Ramos (cell line): ENCODE measurements at regions not wholly inside any gene's neighbourhood (a gene's known extent, or its start where the extent isn't known, plus 50 kb on each side); places are given as distances from the start of the nearest gene placed in this dataset.
"Not testable (repeated sequence)": the region's sequence is repeated elsewhere in the genome, so short reads cannot be mapped to it uniquely, and the experiment has no call there.

Experiments used
- in situ Hi-C: fragments of 300-500 bp; cut with MboI; formaldehyde crosslinking; loops from one replicate; pipeline ENCODE4 v1.14.3; 2022; ENCODE audit warnings: low sequenced_read_pairs; ENCODE audit not compliant: unreplicated experiment

DNA sequence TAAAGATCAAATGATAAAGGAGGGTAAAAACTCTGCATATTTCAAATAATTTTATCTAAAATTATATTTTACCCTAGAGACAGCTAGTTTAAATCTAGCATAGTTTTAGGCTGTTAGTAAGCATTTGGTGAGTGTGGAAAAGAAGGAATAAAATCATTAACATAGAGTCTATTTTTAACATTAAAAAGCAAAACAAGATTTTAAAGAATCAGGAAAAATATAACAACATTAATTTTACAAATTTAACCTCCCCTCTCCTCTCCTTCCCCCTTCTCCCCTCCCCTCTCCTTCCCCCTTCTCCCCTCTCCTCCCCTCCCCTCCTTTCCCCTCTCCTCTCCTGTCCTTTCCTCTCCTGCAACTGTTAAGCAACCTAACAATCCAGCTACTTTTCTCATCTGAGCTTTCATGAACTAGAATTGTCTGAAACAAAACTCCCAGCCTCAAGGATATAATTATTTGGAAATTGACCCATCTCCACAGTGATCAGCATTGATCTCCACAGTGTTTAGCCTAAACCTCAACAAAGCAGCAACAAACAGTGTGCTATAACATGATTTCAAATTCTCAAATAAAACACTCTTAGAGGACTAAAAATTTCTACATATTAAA lies 293.2 kb downstream of the PPP1R3A start:
- in situ Hi-C loops, result no loop called here

GRCh38 chr7:113622796-113623195 lies 296.0 kb downstream of the PPP1R3A start:
- in situ Hi-C loops, result no loop called here

DNA sequence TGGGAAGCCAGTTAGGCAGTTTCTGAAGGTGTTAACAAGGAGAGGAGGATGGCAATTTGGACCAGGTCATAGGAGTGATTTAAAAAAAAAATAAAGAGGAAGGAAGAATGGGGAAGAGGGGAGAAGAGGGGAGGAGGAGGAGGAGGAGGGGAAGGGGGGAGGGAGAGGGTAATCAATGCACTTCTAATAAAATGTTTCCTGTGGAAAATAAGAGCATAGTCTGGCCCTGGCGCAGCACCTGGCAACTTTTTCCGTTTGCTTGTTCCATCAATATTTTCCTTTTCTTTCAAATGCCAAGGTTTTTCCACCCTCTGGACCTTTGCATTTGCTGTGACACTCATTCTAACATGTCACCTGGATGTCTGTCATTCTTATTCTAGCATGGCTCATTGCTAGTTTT lies 308.2 kb downstream of the PPP1R3A start:
- in situ Hi-C loops, result no loop called here

DNA sequence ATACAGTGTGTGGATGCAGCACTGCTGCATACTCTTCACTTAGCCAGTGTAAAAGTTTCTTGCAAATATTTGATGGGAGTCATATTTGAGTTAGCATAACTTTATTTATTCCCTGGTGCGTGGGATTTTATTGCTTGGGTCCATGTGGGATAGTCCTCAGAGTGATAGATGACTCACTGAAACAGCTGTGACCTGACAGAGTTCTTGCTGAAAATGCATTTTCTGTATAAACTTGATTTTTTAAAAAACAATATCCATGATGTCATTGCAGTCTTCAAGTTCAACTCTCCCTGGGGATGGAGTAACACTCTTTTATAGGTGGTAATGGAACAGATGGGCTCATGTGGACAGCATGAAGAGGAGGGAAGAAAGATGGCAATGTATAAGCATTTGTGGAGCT lies 310.0 kb downstream of the PPP1R3A start:
- in situ Hi-C loops, result no loop called here

- in situ Hi-C loops, result no loop called here
Measured at GRCh38 chr7:113606325-113606724, 312.5 kb downstream of the PPP1R3A start.

GRCh38 chr7:113600428-113600827 lies 318.4 kb downstream of the PPP1R3A start:
- in situ Hi-C loops, result not testable (repeated sequence)

DNA sequence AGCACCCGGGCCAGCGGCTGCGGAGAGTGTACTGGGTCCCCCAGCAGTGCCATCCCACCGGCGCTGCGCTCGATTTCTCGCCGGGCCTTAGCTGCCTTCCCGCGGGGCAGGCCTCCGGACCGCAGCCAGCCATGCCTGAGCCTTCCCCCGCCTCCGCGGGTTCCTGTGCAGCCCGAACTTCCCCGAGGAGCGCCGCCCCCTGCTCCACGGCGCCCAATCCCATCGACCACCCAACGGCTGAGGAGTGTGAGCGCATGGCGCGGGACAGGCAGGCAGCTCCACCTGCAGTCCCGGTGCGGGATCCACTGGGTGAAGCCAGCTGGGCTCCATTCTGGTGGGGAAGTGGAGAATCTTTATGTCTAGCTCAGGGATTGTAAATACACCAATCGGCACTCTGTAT lies 325.4 kb downstream of the PPP1R3A start:
- in situ Hi-C loops, result not testable (repeated sequence)

- in situ Hi-C loops, result not testable (repeated sequence)
Measured at GRCh38 chr7:113592924-113593323, 325.9 kb downstream of the PPP1R3A start.

GRCh38 chr7:113582471-113582870 lies 336.3 kb downstream of the PPP1R3A start:
- in situ Hi-C loops, result no loop called here

GRCh38 chr7:113563257-113563656 lies 355.6 kb downstream of the PPP1R3A start:
- in situ Hi-C loops, result not testable (repeated sequence)

DNA sequence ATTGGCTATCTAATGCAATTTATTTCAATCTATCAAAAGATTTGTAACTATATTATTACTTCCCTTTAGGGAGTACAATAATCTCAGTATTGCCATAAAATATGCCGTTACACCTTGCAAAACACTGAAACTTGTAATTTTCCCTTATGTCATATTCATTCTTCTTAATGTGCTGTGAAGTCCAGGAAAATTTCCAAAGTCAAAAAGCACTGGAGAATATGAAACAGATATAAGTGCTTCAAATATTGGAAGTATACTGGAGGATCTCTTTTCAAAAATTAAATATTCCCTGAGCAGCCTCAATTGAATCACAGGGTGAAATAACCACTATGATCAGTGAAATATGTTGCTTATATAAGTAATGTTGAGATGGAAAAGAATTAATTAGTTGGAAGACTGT lies 356.0 kb downstream of the PPP1R3A start:
- in situ Hi-C loops, result no loop called here

DNA sequence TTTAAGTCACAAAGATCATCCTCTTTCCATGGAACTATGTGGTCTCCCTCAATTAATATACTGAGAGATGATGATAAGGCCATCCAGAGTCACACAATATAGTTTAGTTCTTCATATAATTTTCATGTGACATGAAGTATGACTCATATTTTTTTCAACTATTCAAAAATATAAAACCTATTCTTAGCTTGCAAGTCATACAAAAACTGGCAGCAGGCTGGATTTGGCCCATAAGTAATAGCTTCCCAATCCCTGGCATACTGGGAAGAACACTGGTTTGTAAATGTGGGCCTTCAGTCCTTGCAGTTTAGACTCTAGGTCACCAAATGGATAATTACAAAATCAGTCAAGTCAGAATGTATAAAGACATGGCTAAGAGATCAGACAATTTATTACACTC lies 356.6 kb downstream of the PPP1R3A start:
- in situ Hi-C loops, result no loop called here

- in situ Hi-C loops, result no loop called here
Measured at GRCh38 chr7:113561446-113561845, 357.4 kb downstream of the PPP1R3A start.

GRCh38 chr7:113550966-113551365 lies 367.8 kb downstream of the PPP1R3A start:
- in situ Hi-C loops, result no loop called here

DNA sequence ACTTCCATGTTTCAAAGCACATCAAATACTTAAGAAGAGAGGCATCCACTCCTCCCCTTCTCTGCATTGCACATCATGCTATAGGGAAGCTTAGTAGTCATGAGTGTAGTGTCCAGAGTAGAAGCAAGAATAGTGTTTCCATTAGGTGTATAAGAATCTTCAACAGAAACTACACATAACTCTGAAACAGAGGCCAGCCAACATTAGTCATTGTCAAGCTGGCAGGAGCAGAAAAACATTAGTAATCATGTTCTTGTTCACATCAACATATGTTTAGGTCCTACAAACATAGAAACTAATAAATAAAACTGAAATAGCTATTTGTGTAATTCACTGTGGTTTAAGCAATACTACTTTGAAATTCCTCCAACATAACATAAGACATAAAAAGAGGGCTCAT lies 370.2 kb downstream of the PPP1R3A start:
- in situ Hi-C loops, result no loop called here

- in situ Hi-C loops, result no loop called here
Measured at GRCh38 chr7:113548137-113548536, 370.7 kb downstream of the PPP1R3A start.

DNA sequence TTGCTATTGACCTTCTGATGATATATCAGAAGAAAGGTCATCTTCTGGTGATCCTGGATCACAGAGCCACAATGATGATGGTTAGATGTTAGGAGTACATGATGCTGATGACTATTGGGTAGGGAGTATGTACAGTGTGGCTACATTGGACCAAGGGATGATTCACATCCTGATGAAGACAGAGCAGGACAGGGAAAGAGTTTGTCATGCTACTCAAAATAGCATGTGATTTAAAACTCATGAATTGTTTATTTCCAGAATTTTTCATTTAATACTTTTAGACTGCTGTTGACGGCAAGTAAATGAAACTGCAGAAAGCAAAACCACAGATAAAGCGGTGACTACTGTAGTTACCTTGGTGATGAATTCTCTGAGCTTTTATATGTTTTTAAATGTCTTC lies 397.3 kb downstream of the PPP1R3A start:
- in situ Hi-C loops, result no loop called here

GRCh38 chr7:113519472-113519871 lies 399.3 kb downstream of the PPP1R3A start:
- in situ Hi-C loops, result no loop called here

DNA sequence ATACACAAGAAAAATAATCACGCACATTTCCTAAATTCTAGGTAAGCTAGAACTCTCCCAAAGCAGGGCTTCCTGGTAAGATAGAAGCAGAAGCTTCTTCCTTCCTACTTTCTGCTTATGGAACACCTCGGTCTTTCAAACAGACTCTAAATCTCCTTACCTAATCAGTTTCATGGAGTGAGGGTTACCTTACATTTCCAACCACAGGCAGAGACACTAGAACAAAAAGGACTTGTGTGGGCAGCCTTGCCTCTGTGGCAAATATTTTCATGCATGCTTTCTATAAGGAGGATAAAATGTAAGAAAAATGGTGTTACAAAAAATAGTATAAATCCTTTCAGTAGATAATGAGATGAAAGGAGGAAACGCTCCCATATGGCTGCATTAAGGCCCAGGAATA lies 386.3 kb upstream of the SMIM30 start:
- in situ Hi-C loops, result no loop called here

DNA sequence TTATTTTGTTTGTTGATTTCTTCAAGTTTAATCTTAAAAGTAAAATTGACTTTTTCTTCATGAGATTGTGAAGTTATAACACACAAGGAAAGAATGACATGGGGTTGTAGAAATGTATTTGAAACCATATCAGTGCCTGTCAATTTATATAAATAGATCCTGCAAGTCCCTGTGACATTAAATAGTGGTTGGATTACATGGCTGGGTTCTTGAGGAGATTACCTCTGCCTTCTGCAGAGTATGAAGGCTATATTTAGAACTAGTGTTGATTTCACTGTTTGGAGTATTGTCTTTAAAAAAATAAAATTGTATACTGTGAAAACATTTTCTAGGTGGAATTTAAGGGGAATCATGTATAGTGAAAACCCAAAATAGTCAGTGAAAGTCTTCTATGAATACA lies 385.8 kb upstream of the SMIM30 start:
- in situ Hi-C loops, result no loop called here

GRCh38 chr7:113496586-113496985 lies 378.2 kb upstream of the SMIM30 start:
- in situ Hi-C loops, result not testable (repeated sequence)

- in situ Hi-C loops, result not testable (repeated sequence)
Measured at GRCh38 chr7:113494797-113495566, 376.6 kb upstream of the SMIM30 start.
